ENCODE measurements at regions not wholly inside any gene's neighbourhood (a gene's known extent, or its start where the extent isn't known, plus 50 kb on each side); places are given as distances from the start of the nearest gene placed in this dataset.
A peak's percentile ranks its signal among the peaks of the same experiment; 100 is the strongest.

- DNase-seq (ENCODE audit: low read depth) = no peak
Measured at GRCh38 chr15:23514484-23514883, 51.0 kb upstream of the MKRN3 start.

- DNase-seq (ENCODE audit: low read depth) = no peak
Measured at GRCh38 chr15:23506762-23507161, 58.7 kb upstream of the MKRN3 start.

GRCh38 chr15:23503980-23504379 lies 56.9 kb upstream of the GOLGA6L2 start:
- DNase-seq (ENCODE audit: low read depth) = no peak

- DNase-seq (ENCODE audit: low read depth) = no peak
Measured at GRCh38 chr15:23503576-23503975, 56.5 kb upstream of the GOLGA6L2 start.

GRCh38 chr15:23497710-23498111 lies 50.7 kb upstream of the GOLGA6L2 start:
- peak; percentile 26 for DNase-seq (ENCODE audit: low read depth)

All from iris pigment epithelial cell (primary cell).